ENCODE measurements at regions not wholly inside any gene's neighbourhood (a gene's known extent, or its start where the extent isn't known, plus 50 kb on each side); places are given as distances from the start of the nearest gene placed in this dataset.

- no peak for DNase-seq (ENCODE audit: extremely low read depth, low read depth)
These were observed 127.8 kb downstream of the COPS8 start for GRCh38 chr2:237213315-237214022.

DNA sequence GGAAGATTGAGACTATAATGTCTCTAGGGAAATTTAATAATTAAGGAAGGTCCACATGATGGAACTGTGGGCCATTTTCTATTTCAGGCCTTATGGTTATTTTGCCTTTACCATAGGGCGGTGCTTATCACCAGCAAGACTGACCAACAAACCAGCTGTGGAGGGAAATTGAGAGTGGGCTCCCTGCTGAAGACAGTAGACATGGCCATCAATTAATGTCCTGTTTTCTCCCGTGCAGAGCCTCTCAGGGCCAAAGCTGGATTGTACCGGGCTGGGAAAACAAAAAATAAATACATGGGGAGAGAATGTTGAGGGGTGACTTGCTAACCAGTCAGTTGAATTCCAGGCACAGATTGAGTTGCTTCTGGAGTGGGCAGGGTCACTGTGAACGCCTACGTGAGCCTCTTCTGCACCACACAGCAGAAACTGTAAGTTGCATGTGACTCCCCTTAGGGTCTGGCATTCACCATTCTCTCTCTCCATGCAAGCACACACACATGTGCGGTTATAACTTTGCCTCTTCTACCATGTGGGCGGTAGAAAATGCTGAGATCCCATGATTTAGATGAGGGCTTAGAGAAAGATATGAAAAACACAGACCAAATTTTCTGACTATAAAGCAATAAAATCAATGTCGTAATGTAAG lies 128.5 kb downstream of the COPS8 start:
- no peak for DNase-seq (ENCODE audit: extremely low read depth, low read depth)

DNA sequence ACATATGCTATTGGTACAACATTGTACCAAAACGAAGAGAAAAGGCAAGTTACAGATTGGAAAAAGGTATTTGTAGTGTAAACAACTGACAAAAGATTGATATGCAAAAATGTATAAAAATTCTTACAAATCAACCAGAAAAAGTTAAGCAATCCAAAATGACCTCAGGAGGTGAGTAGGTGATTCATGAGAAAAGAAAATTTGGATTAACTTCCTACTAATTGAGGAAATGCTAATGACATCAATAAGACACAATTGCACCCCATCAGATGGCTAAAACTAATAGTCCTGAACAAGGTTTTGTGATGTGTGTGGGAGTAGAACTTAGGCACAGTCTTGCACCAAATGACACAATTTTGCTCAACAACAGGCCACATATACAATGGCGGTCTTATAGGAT lies 129.3 kb downstream of the COPS8 start:
- DNase-seq (ENCODE audit: extremely low read depth, low read depth): no peak

GRCh38 chr2:237217995-237218616 lies 132.4 kb downstream of the COPS8 start:
- no peak for DNase-seq (ENCODE audit: extremely low read depth, low read depth)

DNA sequence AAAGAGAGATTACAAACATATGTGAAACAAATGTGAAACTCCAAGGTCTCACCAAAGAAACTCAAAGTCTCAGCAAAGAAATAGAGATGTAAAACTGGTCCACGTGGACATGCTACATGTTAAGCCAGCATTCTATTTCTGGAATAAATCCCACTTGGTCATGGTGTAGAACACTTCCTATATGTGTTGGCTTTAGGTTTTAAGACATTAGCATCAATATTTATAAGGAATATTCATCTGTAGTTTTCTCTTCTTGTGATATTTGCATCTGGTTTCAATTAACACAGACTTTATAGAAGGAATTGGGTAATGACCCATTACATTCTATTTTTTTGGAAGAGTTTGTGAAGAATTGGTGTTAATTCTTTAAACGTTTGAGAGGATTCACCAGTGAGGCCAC lies 133.1 kb downstream of the COPS8 start:
- no peak for DNase-seq (ENCODE audit: extremely low read depth, low read depth)

GRCh38 chr2:237219826-237220225 lies 134.1 kb downstream of the COPS8 start:
- DNase-seq (ENCODE audit: extremely low read depth, low read depth): no peak

- no peak for DNase-seq (ENCODE audit: extremely low read depth, low read depth)
These were observed 135.8 kb downstream of the COPS8 start for GRCh38 chr2:237221443-237221842.

- no peak for DNase-seq (ENCODE audit: extremely low read depth, low read depth)
These were observed 136.5 kb downstream of the COPS8 start for GRCh38 chr2:237222178-237222577.

- no peak for DNase-seq (ENCODE audit: extremely low read depth, low read depth)
These were observed 136.9 kb downstream of the COPS8 start for GRCh38 chr2:237222601-237223041.

- no peak for DNase-seq (ENCODE audit: extremely low read depth, low read depth)
These were observed 137.6 kb downstream of the COPS8 start for GRCh38 chr2:237223201-237223861.

DNA sequence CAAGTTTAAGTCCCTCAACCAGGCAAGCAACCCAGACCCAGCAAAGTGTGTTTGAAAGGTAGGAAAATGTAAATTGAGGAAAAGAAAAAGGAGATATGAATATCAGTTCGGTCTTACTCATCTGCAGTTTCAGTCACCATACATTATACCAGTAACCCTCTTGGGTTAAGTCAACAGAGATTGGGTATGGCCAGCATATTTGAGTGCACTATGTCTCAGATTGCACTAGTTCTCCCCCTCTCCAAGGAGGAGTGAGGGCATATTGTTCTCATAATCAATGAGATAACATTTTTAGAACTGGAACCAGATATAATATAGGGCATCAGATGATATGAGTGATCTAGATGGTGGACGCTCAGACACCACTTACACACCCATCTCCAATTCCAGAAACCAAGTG lies 141.5 kb downstream of the COPS8 start:
- no peak for DNase-seq (ENCODE audit: extremely low read depth, low read depth)

DNA sequence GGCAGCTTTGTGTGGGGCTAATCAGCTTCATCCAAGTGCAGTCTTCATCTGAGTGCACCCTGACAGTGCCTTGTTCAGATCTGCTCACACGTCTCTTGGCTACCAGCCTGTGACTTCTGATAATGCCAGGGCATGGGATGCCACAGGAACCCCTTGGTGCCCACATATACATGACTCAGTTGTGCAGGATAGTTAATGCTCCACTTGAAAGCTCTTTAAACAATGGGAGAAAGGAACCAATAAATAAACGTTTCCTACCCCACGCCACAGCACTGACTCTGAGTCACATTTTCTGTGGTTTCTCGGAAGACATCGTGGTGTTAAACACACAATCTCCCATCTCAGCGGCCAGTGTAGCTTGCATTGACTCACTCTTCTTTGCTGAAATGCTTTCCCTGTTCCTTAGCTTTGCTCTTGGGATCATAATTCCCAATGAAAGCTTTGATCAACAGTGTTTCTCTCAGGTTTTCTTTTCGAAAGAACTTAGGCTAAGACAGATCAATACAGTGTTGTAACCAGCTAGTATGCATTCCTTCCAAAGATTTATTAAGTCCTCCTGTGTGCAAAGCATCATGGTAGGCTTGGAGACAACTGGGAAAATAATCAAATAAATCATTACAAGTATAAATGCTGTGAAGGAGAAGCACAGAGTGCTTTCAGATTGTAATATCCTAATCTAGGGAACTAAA lies 142.0 kb downstream of the COPS8 start:
- no peak for DNase-seq (ENCODE audit: extremely low read depth, low read depth)

- no peak for DNase-seq (ENCODE audit: extremely low read depth, low read depth)
These were observed 142.6 kb downstream of the COPS8 start for GRCh38 chr2:237228281-237228625.

DNA sequence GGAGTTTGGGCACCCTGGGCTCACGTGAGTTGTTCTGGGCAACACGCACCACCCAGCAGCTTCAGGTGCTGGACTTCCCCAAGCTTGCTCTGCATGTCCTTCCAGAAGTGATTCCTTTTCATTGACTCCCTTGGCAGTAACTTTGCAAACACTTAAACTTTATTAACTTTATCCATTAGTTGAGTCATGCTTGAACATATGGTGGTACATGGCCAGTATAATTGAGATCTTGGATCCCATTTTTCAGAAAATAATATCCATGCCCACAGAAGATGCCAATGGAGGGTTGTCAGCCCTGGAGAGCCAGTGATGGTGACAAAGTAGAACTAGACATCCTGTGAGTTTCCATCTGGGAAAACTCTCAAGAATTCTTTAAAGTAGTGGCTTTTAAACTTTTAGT lies 144.2 kb downstream of the COPS8 start:
- DNase-seq (ENCODE audit: extremely low read depth, low read depth): no peak

- no peak for DNase-seq (ENCODE audit: extremely low read depth, low read depth)
These were observed 144.7 kb downstream of the COPS8 start for GRCh38 chr2:237230355-237230754.

GRCh38 chr2:237231593-237231992 lies 145.9 kb downstream of the COPS8 start:
- no peak for DNase-seq (ENCODE audit: extremely low read depth, low read depth)

- DNase-seq (ENCODE audit: extremely low read depth, low read depth): no peak
These were observed 146.5 kb downstream of the COPS8 start for GRCh38 chr2:237232166-237232565.

DNA sequence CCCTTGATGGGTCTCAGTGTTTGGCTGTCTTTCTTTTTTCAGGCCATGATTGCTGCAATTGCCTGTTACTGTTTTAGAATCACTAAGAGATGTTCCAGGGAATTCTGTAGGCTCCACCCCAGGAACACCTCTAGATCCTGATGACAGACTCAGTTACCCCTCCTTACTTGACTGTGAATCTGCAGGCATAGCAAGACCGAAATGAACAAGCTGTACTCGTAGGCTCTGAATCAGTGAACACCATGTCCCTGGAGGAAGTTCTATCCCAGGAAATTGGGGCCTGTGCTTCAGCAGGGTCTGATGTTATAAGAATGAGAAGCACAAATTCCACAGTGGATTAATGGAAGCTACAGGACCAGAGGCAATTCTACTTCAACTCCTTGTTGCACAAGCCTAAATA lies 148.6 kb downstream of the COPS8 start:
- DNase-seq (ENCODE audit: extremely low read depth, low read depth): no peak

DNA sequence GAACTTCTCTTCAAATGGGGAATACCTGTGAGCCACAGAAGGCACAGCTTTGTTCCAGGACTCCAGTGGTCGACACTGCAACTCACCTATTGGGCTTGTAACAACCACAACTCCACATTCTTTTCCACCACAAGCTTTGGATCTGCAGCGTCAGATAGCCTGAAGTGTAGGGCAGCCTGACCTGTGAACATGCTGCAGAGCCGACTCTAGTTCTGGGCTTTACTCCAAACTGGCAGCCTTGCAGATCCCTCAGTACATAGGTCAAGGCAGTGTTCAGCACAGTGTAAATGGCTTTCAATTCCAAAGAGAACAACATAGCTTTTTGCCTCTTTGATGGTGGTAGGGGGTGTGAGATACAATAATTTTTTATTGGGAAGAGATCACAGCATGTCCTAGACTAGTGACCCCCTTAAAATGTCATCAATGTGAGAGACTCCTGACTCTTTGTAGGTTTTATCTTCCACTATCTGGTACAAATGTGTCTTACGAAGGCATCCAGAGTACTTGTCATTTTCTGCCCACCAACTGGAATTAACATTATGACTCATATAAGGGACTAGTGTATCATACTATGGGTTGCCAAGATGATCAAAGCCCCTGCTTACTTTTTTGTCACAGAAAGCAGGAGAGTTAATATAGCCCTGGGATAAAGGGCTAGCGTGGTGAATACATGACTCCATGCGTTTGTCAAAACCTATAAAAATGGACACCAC lies 149.8 kb downstream of the COPS8 start:
- DNase-seq (ENCODE audit: extremely low read depth, low read depth): no peak

- no peak for DNase-seq (ENCODE audit: extremely low read depth, low read depth)
These were observed 150.5 kb downstream of the COPS8 start for GRCh38 chr2:237236188-237236587.

Measured in NCI-H460 (cell line).